ENCODE measurements at regions not wholly inside any gene's neighbourhood (a gene's known extent, or its start where the extent isn't known, plus 50 kb on each side); places are given as distances from the start of the nearest gene placed in this dataset.

GRCh38 chr22:49476176-49476575 lies 351.5 kb downstream of the BRD1 start:
- TF ChIP-seq CTCF (IDR thresholded peaks at IDR 0.05; ENCODE audit: insufficient read depth, low read length, poor library complexity, severe bottlenecking) = no peak
- Histone ChIP-seq H3K36me3 (ENCODE audit: control insufficient read depth, insufficient read depth, low read length) (no peaks in the 10 kb centered on the region), H3K27me3 (replicated peaks; ENCODE audit: control insufficient read depth, insufficient read depth, low read length) (no peaks in the 10 kb centered on the region), H3K4me3 (replicated peaks; ENCODE audit: low read depth, low read length) (no peak overlapping the region)
- DNase-seq (ENCODE audit: extremely low read depth, insufficient read length) = no peak

- Histone ChIP-seq H3K36me3 (ENCODE audit: control insufficient read depth, insufficient read depth, low read length) (no peaks in the 10 kb centered on the region), H3K27me3 (replicated peaks; ENCODE audit: control insufficient read depth, insufficient read depth, low read length) (no peaks in the 10 kb centered on the region), H3K4me3 (replicated peaks; ENCODE audit: low read depth, low read length) (no peak overlapping the region)
- no peak for TF ChIP-seq CTCF (IDR thresholded peaks at IDR 0.05; ENCODE audit: insufficient read depth, low read length, poor library complexity, severe bottlenecking)
- DNase-seq (ENCODE audit: extremely low read depth, insufficient read length) = no peak
These were observed 352.4 kb downstream of the BRD1 start for GRCh38 chr22:49475253-49475652.

GRCh38 chr22:49473286-49473685 lies 354.4 kb downstream of the BRD1 start:
- DNase-seq (ENCODE audit: extremely low read depth, insufficient read length) = no peak
- Histone ChIP-seq H3K27me3 (replicated peaks; ENCODE audit: control insufficient read depth, insufficient read depth, low read length) (no peaks in the 10 kb centered on the region), H3K36me3 (ENCODE audit: control insufficient read depth, insufficient read depth, low read length) (no peaks in the 10 kb centered on the region), H3K4me3 (replicated peaks; ENCODE audit: low read depth, low read length) (no peak overlapping the region)
- no peak for TF ChIP-seq CTCF (IDR thresholded peaks at IDR 0.05; ENCODE audit: insufficient read depth, low read length, poor library complexity, severe bottlenecking)

- no peak overlapping the region for H3K4me3 ChIP-seq (replicated peaks; ENCODE audit: low read depth, low read length)
- no peaks in the 10 kb centered on the region for H3K36me3 ChIP-seq (ENCODE audit: control insufficient read depth, insufficient read depth, low read length)
- H3K27me3 ChIP-seq (replicated peaks; ENCODE audit: control insufficient read depth, insufficient read depth, low read length) = no peaks in the 10 kb centered on the region
- no peak for TF ChIP-seq CTCF (IDR thresholded peaks at IDR 0.05; ENCODE audit: insufficient read depth, low read length, poor library complexity, severe bottlenecking)
- DNase-seq (ENCODE audit: extremely low read depth, insufficient read length) = no peak
These were observed 356.8 kb downstream of the BRD1 start for GRCh38 chr22:49470741-49471503.

- DNase-seq (ENCODE audit: extremely low read depth, insufficient read length) = no peak
These were observed 357.6 kb downstream of the BRD1 start for GRCh38 chr22:49469896-49470740.

More at GRCh38 chr22:49469896-49470740, 357.6 kb downstream of the BRD1 start:
- Histone ChIP-seq H3K4me3 (replicated peaks; ENCODE audit: low read depth, low read length) (no peak overlapping the region), H3K36me3 (ENCODE audit: control insufficient read depth, insufficient read depth, low read length) (no peaks in the 10 kb centered on the region), H3K27me3 (replicated peaks; ENCODE audit: control insufficient read depth, insufficient read depth, low read length) (no peaks in the 10 kb centered on the region)
- TF ChIP-seq CTCF (IDR thresholded peaks at IDR 0.05; ENCODE audit: insufficient read depth, low read length, poor library complexity, severe bottlenecking) = no peak
